ENCODE measurements at regions not wholly inside any gene's neighbourhood (a gene's known extent, or its start where the extent isn't known, plus 50 kb on each side); places are given as distances from the start of the nearest gene placed in this dataset.

DNA sequence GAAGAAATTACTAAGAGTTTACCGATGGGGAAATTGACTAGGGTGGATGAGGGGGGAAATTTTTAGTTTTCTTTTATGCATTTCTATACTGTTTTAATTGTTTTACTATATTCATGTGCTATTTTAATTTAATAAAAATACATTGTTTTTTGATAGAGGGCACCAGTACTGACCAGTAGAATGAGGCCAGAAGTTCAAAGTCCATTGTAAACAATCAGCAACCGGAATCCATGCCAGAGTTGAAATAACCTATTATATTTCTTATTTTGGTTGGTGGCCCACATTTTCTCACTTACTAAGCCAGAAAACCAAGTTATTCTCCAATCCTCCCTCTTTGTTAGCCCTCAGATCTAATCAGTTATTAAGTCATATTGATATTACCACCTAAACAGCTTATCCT lies 595.9 kb downstream of the SMARCA1 start:
- Histone ChIP-seq H2AFZ (ENCODE audit: insufficient read depth, low read length, poor library complexity) (no peak overlapping the region), H4K12ac (ENCODE audit: low read depth, low read length) (no peak overlapping the region), H3K79me1 (ENCODE audit: low read length) (no peaks in the 10 kb centered on the region), H3K4me1 (ENCODE audit: control insufficient read depth in 1 of 2, insufficient read depth in 2 of 2, low read length in 2 of 2) (no peaks in the 10 kb centered on the region), H3K14ac (ENCODE audit: low read length) (no peak overlapping the region), H3K4me3 (ENCODE audit: low read depth, low read length) (no peak overlapping the region), H3K27ac (ENCODE audit: low read depth, low read length) (no peak overlapping the region), H4K8ac (ENCODE audit: low read depth, low read length) (no peak overlapping the region), H3K9ac (ENCODE audit: low read length) (no peak overlapping the region), H3K4ac (ENCODE audit: low read depth, low read length) (no peak overlapping the region), H3K18ac (ENCODE audit: low read length) (no peak overlapping the region), H3K23ac (ENCODE audit: low read length) (no peak overlapping the region), H3K9me3 (ENCODE audit: insufficient read depth, low read depth, low read length) (no peaks in the 10 kb centered on the region), H3K4me2 (ENCODE audit: low read length) (no peak overlapping the region), H2BK120ac (ENCODE audit: insufficient read depth, low read length, poor library complexity) (no peak overlapping the region), H2BK5ac (ENCODE audit: low read depth, low read length, poor library complexity) (no peak overlapping the region), H3K79me2 (ENCODE audit: control insufficient read depth, insufficient read depth, low read length, poor library complexity) (no peaks in the 10 kb centered on the region), H3K36me3 (ENCODE audit: control insufficient read depth in 1 of 2, insufficient read depth in 2 of 2, low read length in 2 of 2) (no peaks in the 10 kb centered on the region), H2BK12ac (ENCODE audit: low read length) (no peak overlapping the region), H2AK5ac (ENCODE audit: low read length) (no peak overlapping the region), H3K27me3 (ENCODE audit: insufficient read depth, low read length) (no peaks in the 10 kb centered on the region), H4K91ac (ENCODE audit: low read depth, low read length) (no peak overlapping the region)
- no peak for DNase-seq
- WGBS (ENCODE audit: extremely low coverage, insufficient coverage, insufficient read length), result no CpG with 5 or more reads among the region's 2 CpGs

GRCh38 chrX:128906753-128907152 lies 616.5 kb downstream of the SMARCA1 start:
- DNase-seq, result no peak
- H3K27me3 ChIP-seq (ENCODE audit: insufficient read depth, low read length), result no peaks in the 10 kb centered on the region
- no peak overlapping the region for H3K23ac ChIP-seq (ENCODE audit: low read length)
- H3K9me3 ChIP-seq (ENCODE audit: insufficient read depth, low read depth, low read length), result no peaks in the 10 kb centered on the region
- no peak overlapping the region for H2BK5ac ChIP-seq (ENCODE audit: low read depth, low read length, poor library complexity)
- no peak overlapping the region for H4K8ac ChIP-seq (ENCODE audit: low read depth, low read length)
- no peaks in the 10 kb centered on the region for H3K79me2 ChIP-seq (ENCODE audit: control insufficient read depth, insufficient read depth, low read length, poor library complexity)
- H3K27ac ChIP-seq (ENCODE audit: low read depth, low read length), result no peak overlapping the region
- no peak overlapping the region for H3K4me3 ChIP-seq (ENCODE audit: low read depth, low read length)
- H2AK5ac ChIP-seq (ENCODE audit: low read length), result no peak overlapping the region
- no peaks in the 10 kb centered on the region for H3K4me1 ChIP-seq (ENCODE audit: control insufficient read depth in 1 of 2, insufficient read depth in 2 of 2, low read length in 2 of 2)
- no peak overlapping the region for H3K4me2 ChIP-seq (ENCODE audit: low read length)
- no peak overlapping the region for H2BK12ac ChIP-seq (ENCODE audit: low read length)
- H3K4ac ChIP-seq (ENCODE audit: low read depth, low read length), result no peak overlapping the region
- no peak overlapping the region for H3K14ac ChIP-seq (ENCODE audit: low read length)
- H2BK120ac ChIP-seq (ENCODE audit: insufficient read depth, low read length, poor library complexity), result no peak overlapping the region
- no CpG with 5 or more reads among the region's 5 CpGs for WGBS (ENCODE audit: extremely low coverage, insufficient coverage, insufficient read length)
- no peak overlapping the region for H2AFZ ChIP-seq (ENCODE audit: insufficient read depth, low read length, poor library complexity)
- no peak overlapping the region for H3K9ac ChIP-seq (ENCODE audit: low read length)
- H4K91ac ChIP-seq (ENCODE audit: low read depth, low read length), result no peak overlapping the region
- no peak overlapping the region for H3K18ac ChIP-seq (ENCODE audit: low read length)
- H3K36me3 ChIP-seq (ENCODE audit: control insufficient read depth in 1 of 2, insufficient read depth in 2 of 2, low read length in 2 of 2), result no peaks in the 10 kb centered on the region
- no peak overlapping the region for H4K12ac ChIP-seq (ENCODE audit: low read depth, low read length)
- H3K79me1 ChIP-seq (ENCODE audit: low read length), result no peaks in the 10 kb centered on the region

- Histone ChIP-seq H4K91ac (ENCODE audit: low read depth, low read length) (no peak overlapping the region), H3K4ac (ENCODE audit: low read depth, low read length) (no peak overlapping the region), H4K12ac (ENCODE audit: low read depth, low read length) (no peak overlapping the region), H3K9ac (ENCODE audit: low read length) (no peak overlapping the region), H3K79me2 (ENCODE audit: control insufficient read depth, insufficient read depth, low read length, poor library complexity) (no peaks in the 10 kb centered on the region), H3K14ac (ENCODE audit: low read length) (no peak overlapping the region), H3K4me2 (ENCODE audit: low read length) (no peak overlapping the region), H3K18ac (ENCODE audit: low read length) (no peak overlapping the region), H2AFZ (ENCODE audit: insufficient read depth, low read length, poor library complexity) (no peak overlapping the region), H2BK12ac (ENCODE audit: low read length) (no peak overlapping the region), H3K4me3 (ENCODE audit: low read depth, low read length) (no peak overlapping the region), H3K27me3 (ENCODE audit: insufficient read depth, low read length) (no peaks in the 10 kb centered on the region), H3K27ac (ENCODE audit: low read depth, low read length) (no peak overlapping the region), H3K9me3 (ENCODE audit: insufficient read depth, low read depth, low read length) (no peaks in the 10 kb centered on the region), H2AK5ac (ENCODE audit: low read length) (no peak overlapping the region), H2BK5ac (ENCODE audit: low read depth, low read length, poor library complexity) (no peak overlapping the region), H3K79me1 (ENCODE audit: low read length) (no peaks in the 10 kb centered on the region), H2BK120ac (ENCODE audit: insufficient read depth, low read length, poor library complexity) (no peak overlapping the region), H4K8ac (ENCODE audit: low read depth, low read length) (no peak overlapping the region), H3K36me3 (ENCODE audit: control insufficient read depth in 1 of 2, insufficient read depth in 2 of 2, low read length in 2 of 2) (no peaks in the 10 kb centered on the region), H3K4me1 (ENCODE audit: control insufficient read depth in 1 of 2, insufficient read depth in 2 of 2, low read length in 2 of 2) (no peaks in the 10 kb centered on the region), H3K23ac (ENCODE audit: low read length) (no peak overlapping the region)
- DNase-seq, result no peak
- WGBS (ENCODE audit: extremely low coverage, insufficient coverage, insufficient read length), result no CpG with 5 or more reads among the region's 2 CpGs
Observed at GRCh38 chrX:128901018-128901417, 622.3 kb downstream of the SMARCA1 start.

- Histone ChIP-seq H3K27ac (ENCODE audit: low read depth, low read length) (no peak overlapping the region), H3K4me2 (ENCODE audit: low read length) (no peak overlapping the region), H3K9ac (ENCODE audit: low read length) (no peak overlapping the region), H2BK12ac (ENCODE audit: low read length) (no peak overlapping the region), H3K36me3 (ENCODE audit: control insufficient read depth in 1 of 2, insufficient read depth in 2 of 2, low read length in 2 of 2) (no peaks in the 10 kb centered on the region), H4K8ac (ENCODE audit: low read depth, low read length) (no peak overlapping the region), H3K4ac (ENCODE audit: low read depth, low read length) (no peak overlapping the region), H2BK5ac (ENCODE audit: low read depth, low read length, poor library complexity) (no peak overlapping the region), H2AK5ac (ENCODE audit: low read length) (no peak overlapping the region), H3K79me2 (ENCODE audit: control insufficient read depth, insufficient read depth, low read length, poor library complexity) (no peaks in the 10 kb centered on the region), H3K23ac (ENCODE audit: low read length) (no peak overlapping the region), H3K4me1 (ENCODE audit: control insufficient read depth in 1 of 2, insufficient read depth in 2 of 2, low read length in 2 of 2) (no peaks in the 10 kb centered on the region), H3K27me3 (ENCODE audit: insufficient read depth, low read length) (no peaks in the 10 kb centered on the region), H4K91ac (ENCODE audit: low read depth, low read length) (no peak overlapping the region), H3K9me3 (ENCODE audit: insufficient read depth, low read depth, low read length) (no peaks in the 10 kb centered on the region), H2BK120ac (ENCODE audit: insufficient read depth, low read length, poor library complexity) (no peak overlapping the region), H4K12ac (ENCODE audit: low read depth, low read length) (no peak overlapping the region), H3K14ac (ENCODE audit: low read length) (no peak overlapping the region), H3K4me3 (ENCODE audit: low read depth, low read length) (no peak overlapping the region), H2AFZ (ENCODE audit: insufficient read depth, low read length, poor library complexity) (no peak overlapping the region), H3K79me1 (ENCODE audit: low read length) (no peaks in the 10 kb centered on the region), H3K18ac (ENCODE audit: low read length) (no peak overlapping the region)
- WGBS (ENCODE audit: extremely low coverage, insufficient coverage, insufficient read length), result no CpG with 5 or more reads among the region's 3 CpGs
- DNase-seq, result no peak
Observed at GRCh38 chrX:128897621-128898020, 625.7 kb downstream of the SMARCA1 start.
